Prostate gland (tissue), 2 donors: ENCODE measurements at regions not wholly inside any gene's neighbourhood (a gene's known extent, or its start where the extent isn't known, plus 50 kb on each side); places are given as distances from the start of the nearest gene placed in this dataset.
"Not testable (repeated sequence)": the region's sequence is repeated elsewhere in the genome, so short reads cannot be mapped to it uniquely, and the experiment has no call there.

Source experiments
- POLR2A ChIP-seq: fragments of 450-650 bp; IDR thresholded peaks from one replicate; pipeline ENCODE4 v1.6.1; 2016; ENCODE audit warnings: antibody characterized with exemption, mild to moderate bottlenecking
- POLR2AphosphoS5 ChIP-seq: sonication (generic); formaldehyde crosslinking; IDR thresholded peaks from one replicate; pipeline ENCODE4 v1.6.1; 2017; ENCODE audit warnings: antibody characterized with exemption
- TF ChIP-seq, protein P1 (sequence below), 4 experiments: fragments of 200-600 bp in 2 of 4; fragments of 450-650 bp in 2 of 4; sonication (generic) in 2 of 4; IDR thresholded peaks; 1 replicate in 3 of 4; 2 replicates in 1 of 4; pipeline ENCODE4 v1.5.1; 2016 to 2019; ENCODE audit warnings: antibody characterized with exemption in 4 of 4, mild to moderate bottlenecking in 2 of 4, moderate library complexity in 2 of 4

DNA sequence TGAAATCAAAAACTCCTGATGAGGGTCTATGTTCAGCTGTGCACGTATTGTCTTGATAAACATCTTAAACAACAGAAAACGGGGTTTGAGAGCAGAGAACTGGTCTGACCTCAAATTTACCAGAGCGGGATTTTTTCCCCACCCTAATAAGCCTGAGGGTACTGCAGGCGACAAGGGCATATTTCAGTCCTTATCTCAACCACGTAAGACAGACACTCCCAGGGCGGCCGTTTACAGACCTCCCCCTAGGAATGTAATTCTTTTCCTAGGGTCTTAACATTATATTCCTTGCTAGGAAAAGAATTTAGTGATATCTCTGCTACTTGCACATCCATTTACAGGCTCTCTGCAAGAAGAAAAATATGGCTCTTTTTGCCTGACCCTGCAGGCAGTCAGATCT lies 1546.6 kb downstream of the FAM181B start:
- TF ChIP-seq POLR2A, POLR2AphosphoS5: not testable (repeated sequence)
- TF ChIP-seq, protein P1, sequence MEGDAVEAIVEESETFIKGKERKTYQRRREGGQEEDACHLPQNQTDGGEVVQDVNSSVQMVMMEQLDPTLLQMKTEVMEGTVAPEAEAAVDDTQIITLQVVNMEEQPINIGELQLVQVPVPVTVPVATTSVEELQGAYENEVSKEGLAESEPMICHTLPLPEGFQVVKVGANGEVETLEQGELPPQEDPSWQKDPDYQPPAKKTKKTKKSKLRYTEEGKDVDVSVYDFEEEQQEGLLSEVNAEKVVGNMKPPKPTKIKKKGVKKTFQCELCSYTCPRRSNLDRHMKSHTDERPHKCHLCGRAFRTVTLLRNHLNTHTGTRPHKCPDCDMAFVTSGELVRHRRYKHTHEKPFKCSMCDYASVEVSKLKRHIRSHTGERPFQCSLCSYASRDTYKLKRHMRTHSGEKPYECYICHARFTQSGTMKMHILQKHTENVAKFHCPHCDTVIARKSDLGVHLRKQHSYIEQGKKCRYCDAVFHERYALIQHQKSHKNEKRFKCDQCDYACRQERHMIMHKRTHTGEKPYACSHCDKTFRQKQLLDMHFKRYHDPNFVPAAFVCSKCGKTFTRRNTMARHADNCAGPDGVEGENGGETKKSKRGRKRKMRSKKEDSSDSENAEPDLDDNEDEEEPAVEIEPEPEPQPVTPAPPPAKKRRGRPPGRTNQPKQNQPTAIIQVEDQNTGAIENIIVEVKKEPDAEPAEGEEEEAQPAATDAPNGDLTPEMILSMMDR (IDR thresholded peaks at IDR 0.05), result not testable (repeated sequence)
